ENCODE measurements at regions not wholly inside any gene's neighbourhood (a gene's known extent, or its start where the extent isn't known, plus 50 kb on each side); places are given as distances from the start of the nearest gene placed in this dataset.

GRCh38 chr1:181175955-181176354 is 87.5 kb downstream of the IER5 start:
- no TSS peak for BruUV-seq (replicated peaks)
- Histone ChIP-seq H3K27me3 (ENCODE audit: control insufficient read depth in 1 of 2, insufficient read depth in 2 of 2, low read length in 2 of 2) (peaks cover 0 to 25% of the 10 kb centered on the region in 2 experiments; a peak in 1 of 5 replicates), H2AFZ (ENCODE audit: low read length) (no peak overlapping the region), H3K4me2 (ENCODE audit: low read depth, low read length) (no peak overlapping the region), H3K4me3 (replicated peaks in 1 of 3; ENCODE audit: insufficient read depth in 1 of 3, low read depth in 2 of 3, low read length in 3 of 3) (no peak overlapping the region), H3K79me2 (ENCODE audit: insufficient read depth, low read length) (no peaks in the 10 kb centered on the region), H3K4me1 (ENCODE audit: insufficient read depth, low read length) (no peaks in the 10 kb centered on the region), H3K36me3 (replicated peaks in 1 of 2; ENCODE audit: control insufficient read depth in 1 of 2, insufficient read depth in 2 of 2, low read length in 2 of 2) (no peaks in the 10 kb centered on the region), H3K9me3 (ENCODE audit: low read length) (peaks cover 22% of the 10 kb centered on the region), H4K20me1 (ENCODE audit: insufficient read depth, low read length) (no peaks in the 10 kb centered on the region), H3K9ac (ENCODE audit: insufficient read depth, low read depth, low read length) (no peak overlapping the region), H3K27ac (ENCODE audit: extremely low read length, insufficient read depth, low read length) (no peak overlapping the region)
- FAIRE-seq (no peak), ATAC-seq (no peak), DNase-seq (ENCODE audit: low spot score) (no peak)
- intact Hi-C loops (cut with micrococcal nuclease; ENCODE audit: unreplicated experiment) (no loop called here), in situ Hi-C loops (cut with HindIII; ENCODE audit: extremely low pct_ligation_motif_present, low pct_unique_long_range_greater_than_20kb) (no loop called here)
- POLR2A ChIA-PET, result no interaction called here
- CTCF ChIA-PET (ENCODE audit: low intra/inter-chr PET ratio, low total read pairs), result no interaction called here
- TF ChIP-seq RBAK (CRISPR knock-in tag; IDR thresholded peaks at IDR 0.05), result no peak
- no peak for TF ChIP-seq ZNF75D (CRISPR knock-in tag; IDR thresholded peaks at IDR 0.05; ENCODE audit: borderline replicate concordance)
- TF ChIP-seq ZNF646 (CRISPR knock-in tag; IDR thresholded peaks at IDR 0.05), result no peak
- no peak for TF ChIP-seq YY1 (IDR thresholded peaks at IDR 0.05; ENCODE audit: insufficient read depth, insufficient replicate concordance, low read depth, low read length)
- no peak for TF ChIP-seq PAF1 (CRISPR knock-in tag; IDR thresholded peaks at IDR 0.05)
- no peak for TF ChIP-seq SRSF4 (IDR thresholded peaks at IDR 0.05; ENCODE audit: low read depth, low read length, poor library complexity, severe bottlenecking)
- no peak for TF ChIP-seq MBNL3 (CRISPR knock-in tag; conservative IDR thresholded peaks at IDR 0.05)
- TF ChIP-seq, protein P1, sequence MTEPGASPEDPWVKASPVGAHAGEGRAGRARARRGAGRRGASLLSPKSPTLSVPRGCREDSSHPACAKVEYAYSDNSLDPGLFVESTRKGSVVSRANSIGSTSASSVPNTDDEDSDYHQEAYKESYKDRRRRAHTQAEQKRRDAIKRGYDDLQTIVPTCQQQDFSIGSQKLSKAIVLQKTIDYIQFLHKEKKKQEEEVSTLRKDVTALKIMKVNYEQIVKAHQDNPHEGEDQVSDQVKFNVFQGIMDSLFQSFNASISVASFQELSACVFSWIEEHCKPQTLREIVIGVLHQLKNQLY (CRISPR knock-in tag; IDR thresholded peaks at IDR 0.05), result no peak
- WGBS (ENCODE audit: low lambda C conversion rate), result 52% methylated on average over 3 of the region's 5 CpGs
